H9 (cell line): ENCODE measurements at regions not wholly inside any gene's neighbourhood (a gene's known extent, or its start where the extent isn't known, plus 50 kb on each side); places are given as distances from the start of the nearest gene placed in this dataset.

Experiments
- DNase-seq: peaks from one replicate; pipeline ENCODE4 v3.0.0-alpha.2; 2017
- H2AFZ ChIP-seq: one replicate; pipeline ENCODE4 v1.6.1; 2013; ENCODE audit warnings: mild to moderate bottlenecking, low read length, control low read depth, moderate library complexity
- H2AK5ac ChIP-seq: 2 replicates; pipeline ENCODE4 v1.6.1; 2013; ENCODE audit warnings: low read length, control low read depth, mixed read lengths; ENCODE audit not compliant: insufficient read length
- H2BK120ac ChIP-seq: one replicate; pipeline ENCODE4 v1.6.1; 2013; ENCODE audit warnings: low read depth, mild to moderate bottlenecking, low read length, control low read depth, inconsistent platforms; ENCODE audit not compliant: poor library complexity, severe bottlenecking
- H2BK12ac ChIP-seq: 2 replicates; pipeline ENCODE4 v1.6.1; 2013; ENCODE audit warnings: low read length, control low read depth, mixed read lengths, low read depth; ENCODE audit not compliant: insufficient read length
- H2BK15ac ChIP-seq: 2 replicates; pipeline ENCODE4 v1.6.1; 2013; ENCODE audit warnings: low read depth, low read length, control low read depth
- H2BK20ac ChIP-seq: one replicate; pipeline ENCODE4 v1.6.1; 2013; ENCODE audit warnings: low read depth, mild to moderate bottlenecking, low read length, control low read depth, inconsistent platforms; ENCODE audit not compliant: poor library complexity, severe bottlenecking
- H2BK5ac ChIP-seq: 2 replicates; pipeline ENCODE4 v1.6.1; 2013; ENCODE audit warnings: low read length, control low read depth, mixed read lengths; ENCODE audit not compliant: insufficient read length
- H3K14ac ChIP-seq: 2 replicates; pipeline ENCODE4 v1.6.1; 2013; ENCODE audit warnings: low read length, control low read depth; ENCODE audit not compliant: insufficient read depth
- H3K18ac ChIP-seq: 2 replicates; pipeline ENCODE4 v1.6.1; 2013; ENCODE audit warnings: low read depth, mild to moderate bottlenecking, mixed read lengths, low read length, control low read depth; ENCODE audit not compliant: insufficient read length
- H3K23ac ChIP-seq: 2 replicates; pipeline ENCODE4 v1.6.1; 2013; ENCODE audit warnings: low read length, control low read depth, mixed read lengths, low read depth; ENCODE audit not compliant: insufficient read length
- H3K23me2 ChIP-seq: 2 replicates; pipeline ENCODE4 v1.6.1; 2013; ENCODE audit warnings: low read depth, mild to moderate bottlenecking, mixed read lengths, low read length, control low read depth; ENCODE audit not compliant: insufficient read length, poor library complexity, severe bottlenecking
- H3K27ac ChIP-seq: 2 replicates; pipeline ENCODE4 v1.5.1; 2013; ENCODE audit warnings: low read length, control low read depth, mixed read lengths, low read depth; ENCODE audit not compliant: insufficient read length
- H3K27me3 ChIP-seq: 2 replicates; pipeline ENCODE4 v1.6.1; 2013; ENCODE audit warnings: low read length, control low read depth, inconsistent platforms; ENCODE audit not compliant: insufficient read depth
- H3K4ac ChIP-seq: 2 replicates; pipeline ENCODE4 v1.6.1; 2013; ENCODE audit warnings: low read depth, mild to moderate bottlenecking, control low read depth, inconsistent platforms, low read length, moderate library complexity
- H3K4me1 ChIP-seq: 2 replicates; pipeline ENCODE4 v1.6.1; 2013; ENCODE audit warnings: low read length, control low read depth, inconsistent platforms; ENCODE audit not compliant: insufficient read depth
- H3K4me2 ChIP-seq: 2 replicates; pipeline ENCODE4 v1.6.1; 2013; ENCODE audit warnings: low read length, control low read depth, mixed read lengths; ENCODE audit not compliant: insufficient read length, insufficient read depth
- H3K56ac ChIP-seq: 2 replicates; pipeline ENCODE4 v1.6.1; 2013; ENCODE audit warnings: low read depth, mild to moderate bottlenecking, mixed read lengths, low read length, control low read depth; ENCODE audit not compliant: insufficient read length
- H3K79me1 ChIP-seq: 2 replicates; pipeline ENCODE4 v1.6.1; 2013; ENCODE audit warnings: low read depth, mild to moderate bottlenecking, moderate library complexity, low read length, control low read depth, inconsistent platforms; ENCODE audit not compliant: insufficient read depth, poor library complexity, severe bottlenecking
- H3K79me2 ChIP-seq: 2 replicates; pipeline ENCODE4 v1.6.1; 2013; ENCODE audit warnings: low read length, control low read depth, inconsistent platforms; ENCODE audit not compliant: insufficient read depth
- H3K9ac ChIP-seq: 2 replicates; pipeline ENCODE4 v1.6.1; 2013; ENCODE audit warnings: low read length, control low read depth, mixed read lengths; ENCODE audit not compliant: insufficient read length; ENCODE audit errors: extremely low read depth
- H3K9me3 ChIP-seq: one replicate; pipeline ENCODE4 v1.6.1; 2013; ENCODE audit warnings: low read depth, low read length, inconsistent platforms; ENCODE audit not compliant: control insufficient read depth
- H3T11ph ChIP-seq: one replicate; pipeline ENCODE4 v1.6.1; 2013; ENCODE audit warnings: mild to moderate bottlenecking, low read length, control low read depth, inconsistent platforms
- H4K20me1 ChIP-seq: one replicate; pipeline ENCODE4 v1.6.1; 2013; ENCODE audit not compliant: control insufficient read depth, insufficient read length, insufficient read depth
- H4K5ac ChIP-seq: 2 replicates; pipeline ENCODE4 v1.6.1; 2013; ENCODE audit warnings: low read depth, mild to moderate bottlenecking, mixed read lengths, low read length, control low read depth; ENCODE audit not compliant: insufficient read length
- H4K8ac ChIP-seq: replicated peaks from 2 replicates; pipeline ENCODE4 v1.6.1; 2013; ENCODE audit warnings: low read length, control low read depth, mixed read lengths, low read depth; ENCODE audit not compliant: insufficient read length
- H4K91ac ChIP-seq: 2 replicates; pipeline ENCODE4 v1.6.1; 2013; ENCODE audit warnings: low read depth, mild to moderate bottlenecking, moderate library complexity, mixed read lengths, low read length, control low read depth; ENCODE audit not compliant: insufficient read length
- H3K27ac Mint-ChIP-seq, 3 experiments: 2 replicates in 2 of 3; 3 replicates in 1 of 3; pipeline ENCODE4 v1.8.0; 2020 to 2021; ENCODE audit warnings: mixed read lengths in 3 of 3, mild to moderate bottlenecking in 1 of 3, moderate library complexity in 1 of 3
- H3K27me3 Mint-ChIP-seq: 2 replicates; pipeline ENCODE4 v1.8.0; 2021; ENCODE audit warnings: low read depth, mild to moderate bottlenecking, moderate library complexity, mixed read lengths
- H3K36me3 Mint-ChIP-seq, 3 experiments: 2 replicates in 2 of 3; 3 replicates in 1 of 3; pipeline ENCODE4 v1.8.0; 2020 to 2021; ENCODE audit warnings: low read depth in 3 of 3, mixed read lengths in 3 of 3; ENCODE audit not compliant: insufficient read depth in 1 of 3
- H3K4me1 Mint-ChIP-seq, 2 experiments: 2 replicates each; pipeline ENCODE4 v1.8.0; 2020; ENCODE audit warnings: mixed read lengths in 2 of 2
- H3K4me3 Mint-ChIP-seq, 2 experiments: 2 replicates in 1 of 2; 3 replicates in 1 of 2; pipeline ENCODE4 v1.8.0; 2020 to 2021; ENCODE audit warnings: mild to moderate bottlenecking in 2 of 2, mixed read lengths in 2 of 2, moderate library complexity in 1 of 2
- H3K9me3 Mint-ChIP-seq, 2 experiments: 2 replicates in 1 of 2; 3 replicates in 1 of 2; pipeline ENCODE4 v1.8.0; 2020; ENCODE audit warnings: mild to moderate bottlenecking in 2 of 2, mixed read lengths in 2 of 2, moderate library complexity in 1 of 2
- CTCF ChIP-seq: fragments of 200-600 bp; sonication (generic); conservative IDR thresholded peaks from 3 replicates; pipeline ENCODE4 v1.8.0; 2021; ENCODE audit warnings: antibody characterized with exemption, mild to moderate bottlenecking
- WGBS: extraction: QIAGEN DNeasy Blood & Tissue Kit; methylation state at CpG from one replicate; pipeline ENCODE4 v1.1.7; 2013; ENCODE audit warnings: missing lambda C conversion rate, low lambda C conversion rate, mixed read lengths; ENCODE audit not compliant: insufficient read length; ENCODE audit errors: extremely low coverage; 5-methylcytosine and 5-hydroxymethylcytosine counted together

DNA sequence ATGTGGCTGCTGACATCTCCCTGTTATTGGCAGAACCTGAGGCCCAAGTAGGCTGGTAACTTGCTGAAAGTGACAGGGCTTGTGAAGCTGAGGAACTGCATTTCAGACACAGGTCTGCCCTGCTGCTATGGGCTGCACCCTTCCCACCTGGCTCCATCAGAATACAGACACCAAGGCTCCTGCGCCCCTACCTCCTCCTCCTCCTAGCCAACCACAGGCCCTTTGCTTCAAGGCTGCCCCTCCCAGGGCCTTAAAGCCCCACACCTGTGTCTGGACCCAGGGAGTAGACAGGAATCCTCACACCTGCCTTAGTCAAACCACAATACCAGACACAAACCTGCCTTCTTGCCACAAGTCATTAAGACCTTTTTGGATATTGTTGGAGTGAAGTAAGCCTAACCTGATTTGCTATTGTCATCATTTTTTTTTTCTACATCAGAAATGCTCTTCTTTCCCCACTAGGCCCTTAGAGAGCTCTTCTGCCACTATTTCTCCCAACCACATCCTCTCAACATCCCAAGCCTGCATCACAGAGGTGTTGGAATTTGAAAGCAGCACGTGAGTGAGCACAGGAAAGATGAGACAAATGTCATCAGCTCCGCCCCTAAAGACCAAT is 489.7 kb downstream of the EIPR1 start:
- H2BK20ac ChIP-seq: no peak overlapping the region

More for the DNA sequence above, 489.7 kb downstream of the EIPR1 start:
- Histone ChIP-seq H4K20me1 (no peaks in the 10 kb centered on the region), H2BK5ac (no peak overlapping the region), H3K4me1 (no peaks in the 10 kb centered on the region; the same call in 1 of the 2 replicates), H3K9me3 (peaks cover 3% of the 10 kb centered on the region), H4K5ac (no peak overlapping the region), H3K79me2 (no peaks in the 10 kb centered on the region), H2AFZ (no peak overlapping the region), H3K27ac (no peak overlapping the region), H3K4ac (no peak overlapping the region), H3K23ac (no peak overlapping the region), H3K18ac (no peak overlapping the region), H3K9ac (no peak overlapping the region), H2BK120ac (no peak overlapping the region), H2BK15ac (no peak overlapping the region), H3K27me3 (no peaks in the 10 kb centered on the region), H3K56ac (no peak overlapping the region), H2BK12ac (no peak overlapping the region), H2AK5ac (no peak overlapping the region), H3K14ac (no peak overlapping the region), H3K4me2 (no peak overlapping the region), H3K23me2 (no peaks in the 10 kb centered on the region), H3K79me1 (no peaks in the 10 kb centered on the region), H3T11ph (no peak overlapping the region), H4K8ac (no peak overlapping the region), H4K91ac (no peak overlapping the region)
- H3K36me3 Mint-ChIP-seq: peaks cover 0 to 8% (median 5%) of the 10 kb centered on the region in 3 experiments; a peak in 5 of 7 replicates
- H3K4me3 Mint-ChIP-seq: no peak overlapping the region
- TF ChIP-seq CTCF: no peak
- no peaks in the 10 kb centered on the region; the same call in 1 of the 2 replicates for H3K27me3 Mint-ChIP-seq
- no CpG with 5 or more reads among the region's 3 CpGs for WGBS
- peaks cover 8 to 10% of the 10 kb centered on the region in 2 experiments for H3K9me3 Mint-ChIP-seq
- H3K27ac Mint-ChIP-seq: peak overlapping the region in 1 of 3 experiments; percentile 38; a peak in 1 of 7 replicates
- H3K4me1 Mint-ChIP-seq: no peaks in the 10 kb centered on the region
- no peak for DNase-seq
